GM23338 (cell line): ENCODE measurements at regions not wholly inside any gene's neighbourhood (a gene's known extent, or its start where the extent isn't known, plus 50 kb on each side); places are given as distances from the start of the nearest gene placed in this dataset.

Experiments
- ATAC-seq: fragments of 200-7000 bp; cut with Tn5 transposase; 3 replicates; pipeline ENCODE4 v1.9.1; 2020
- DNase-seq: peaks from one replicate; pipeline ENCODE4 v3.0.0-alpha.2; 2015; ENCODE audit warnings: low spot score
- H2AFZ ChIP-seq: fragments of 200-600 bp; sonication (generic); 2 replicates; pipeline ENCODE4 v1.8.0; 2016; ENCODE audit warnings: antibody characterized with exemption, mild to moderate bottlenecking, moderate library complexity
- H3F3A ChIP-seq: fragments of 200-600 bp; sonication (generic); replicated peaks from 2 replicates; pipeline ENCODE4 v1.8.0; 2017; ENCODE audit warnings: antibody characterized with exemption, mixed run types, low read depth
- H3K27ac ChIP-seq: fragments of 200-600 bp; sonication (generic); 2 replicates; pipeline ENCODE4 v1.6.1; 2016; ENCODE audit warnings: low read depth
- H3K27me3 ChIP-seq: fragments of 200-600 bp; sonication (generic); 2 replicates; pipeline ENCODE4 v1.8.0; 2016; ENCODE audit warnings: mild to moderate bottlenecking, mixed run types, moderate library complexity; ENCODE audit not compliant: insufficient read depth
- H3K36me3 ChIP-seq: fragments of 200-600 bp; sonication (generic); 2 replicates; pipeline ENCODE4 v1.8.0; 2016; ENCODE audit warnings: mild to moderate bottlenecking; ENCODE audit not compliant: insufficient read depth
- H3K4me1 ChIP-seq: fragments of 200-600 bp; sonication (generic); 2 replicates; pipeline ENCODE4 v1.8.0; 2016; ENCODE audit warnings: mild to moderate bottlenecking, moderate library complexity; ENCODE audit not compliant: insufficient read depth
- H3K4me2 ChIP-seq: fragments of 200-600 bp; sonication (generic); 2 replicates; pipeline ENCODE4 v1.7.1; 2017; ENCODE audit warnings: mixed run types
- H3K4me3 ChIP-seq: fragments of 200-600 bp; sonication (generic); 2 replicates; pipeline ENCODE4 v1.6.1; 2016; ENCODE audit warnings: mixed run types
- H3K79me2 ChIP-seq: fragments of 200-600 bp; sonication (generic); replicated peaks from 2 replicates; pipeline ENCODE4 v1.8.0; 2017; ENCODE audit warnings: mild to moderate bottlenecking; ENCODE audit not compliant: insufficient read depth
- H3K9me2 ChIP-seq: fragments of 200-600 bp; sonication (generic); 2 replicates; pipeline ENCODE4 v1.8.0; 2017; ENCODE audit not compliant: insufficient read depth
- H4K20me1 ChIP-seq: fragments of 200-600 bp; sonication (generic); replicated peaks from 2 replicates; pipeline ENCODE4 v1.8.0; 2017; ENCODE audit warnings: mild to moderate bottlenecking; ENCODE audit not compliant: insufficient read depth
- H3K27ac Mint-ChIP-seq: 2 replicates; pipeline ENCODE4 v1.8.0; 2020; ENCODE audit warnings: inconsistent platforms, mild to moderate bottlenecking, moderate library complexity, mixed read lengths
- H3K27me3 Mint-ChIP-seq: 3 replicates; pipeline ENCODE4 v1.8.0; 2022; ENCODE audit warnings: low read depth, mild to moderate bottlenecking, moderate library complexity, mixed read lengths, inconsistent platforms; ENCODE audit not compliant: insufficient read depth, poor library complexity
- H3K36me3 Mint-ChIP-seq: 3 replicates; pipeline ENCODE4 v1.8.0; 2021; ENCODE audit warnings: low read depth, mild to moderate bottlenecking, inconsistent platforms, moderate library complexity, mixed read lengths
- H3K4me1 Mint-ChIP-seq: 3 replicates; pipeline ENCODE4 v1.8.0; 2020; ENCODE audit warnings: mild to moderate bottlenecking, inconsistent platforms, mixed read lengths
- H3K4me3 Mint-ChIP-seq: 3 replicates; pipeline ENCODE4 v1.8.0; 2021; ENCODE audit warnings: moderate library complexity, mild to moderate bottlenecking, inconsistent platforms, mixed read lengths
- H3K9me3 Mint-ChIP-seq: 3 replicates; pipeline ENCODE4 v1.8.0; 2020; ENCODE audit warnings: moderate library complexity, mild to moderate bottlenecking, inconsistent platforms, mixed read lengths
- CREB1 ChIP-seq: fragments of 250-450 bp; sonication (Bioruptor Pico); IDR thresholded peaks from 2 replicates; pipeline ENCODE4 v1.5.0; 2020; ENCODE audit warnings: low read depth, mild to moderate bottlenecking, moderate library complexity
- EZH2 ChIP-seq: fragments of 200-600 bp; sonication (generic); IDR thresholded peaks from one replicate; pipeline ENCODE4 v1.8.0; 2017; ENCODE audit warnings: antibody characterized with exemption, mild to moderate bottlenecking, low read depth; ENCODE audit not compliant: unreplicated experiment
- EZH2phosphoT487 ChIP-seq: fragments of 200-600 bp; sonication (generic); IDR thresholded peaks from one replicate; pipeline ENCODE4 v1.8.1; 2018; ENCODE audit warnings: antibody characterized with exemption; ENCODE audit not compliant: unreplicated experiment
- JUNB ChIP-seq: IDR thresholded peaks from one replicate; pipeline ENCODE4 v1.6.1; 2016; ENCODE audit warnings: antibody characterized with exemption; ENCODE audit not compliant: unreplicated experiment
- NANOG ChIP-seq: IDR thresholded peaks from 2 replicates; pipeline ENCODE4 v1.6.1; 2016; ENCODE audit warnings: antibody characterized with exemption, borderline replicate concordance
- POLR2AphosphoS5 ChIP-seq: IDR thresholded peaks from 2 replicates; pipeline ENCODE4 v1.6.1; 2016; ENCODE audit warnings: antibody characterized with exemption, low read depth
- STAT1 ChIP-seq: IDR thresholded peaks from one replicate; pipeline ENCODE4 v1.6.1; 2016; ENCODE audit warnings: antibody characterized with exemption; ENCODE audit not compliant: unreplicated experiment
- ZNF114 ChIP-seq: fragments of 250-450 bp; sonication (Bioruptor Pico); IDR thresholded peaks from 2 replicates; pipeline ENCODE4 v1.5.0; 2020; ENCODE audit warnings: mild to moderate bottlenecking, moderate library complexity
- ZNF331 ChIP-seq: fragments of 250-450 bp; sonication (Bioruptor Pico); IDR thresholded peaks from 2 replicates; pipeline ENCODE4 v1.5.0; 2020; ENCODE audit warnings: low read depth, mild to moderate bottlenecking, moderate library complexity
- TF ChIP-seq, protein P1 (sequence below): fragments of 250-450 bp; sonication (Bioruptor Pico); IDR thresholded peaks from 2 replicates; pipeline ENCODE4 v1.5.0; 2020; ENCODE audit warnings: mild to moderate bottlenecking, moderate library complexity

DNA sequence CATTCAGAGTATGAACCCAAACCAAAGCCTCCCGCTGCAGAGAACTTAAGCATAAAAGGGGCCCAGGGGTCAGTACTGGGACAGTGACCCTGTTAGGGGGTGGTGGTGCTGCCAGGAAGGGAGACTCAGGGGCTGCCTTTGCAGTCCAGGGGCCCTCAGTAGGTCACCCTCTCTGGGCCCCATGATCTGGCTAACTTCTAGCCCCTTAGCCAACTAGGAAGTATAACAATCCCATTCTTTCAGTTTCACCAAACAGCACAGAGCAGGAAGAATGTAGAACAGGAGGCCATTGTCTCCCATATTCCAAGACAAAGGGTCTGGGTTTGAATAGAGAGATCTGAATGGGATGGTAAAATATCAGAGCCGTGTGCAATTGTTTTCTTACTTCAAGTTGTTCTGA is 378.6 kb upstream of the C16orf82 start:
- H3K9me2 ChIP-seq: no peaks in the 10 kb centered on the region
- H3K27me3 Mint-ChIP-seq: peaks cover 6% of the 10 kb centered on the region

More for the DNA sequence above, 378.6 kb upstream of the C16orf82 start:
- ATAC-seq (no peak), DNase-seq (no peak)
- Histone ChIP-seq H3K36me3 (no peaks in the 10 kb centered on the region; the same call in 1 of the 2 replicates), H3K4me1 (no peaks in the 10 kb centered on the region), H3K4me3 (no peak overlapping the region), H3K27ac (no peak overlapping the region), H3K79me2 (no peaks in the 10 kb centered on the region), H4K20me1 (no peaks in the 10 kb centered on the region), H3K27me3 (no peaks in the 10 kb centered on the region), H2AFZ (no peak overlapping the region), H3K4me2 (no peak overlapping the region), H3F3A (no peaks in the 10 kb centered on the region)
- Mint-ChIP-seq H3K36me3 (peaks cover 8% of the 10 kb centered on the region), H3K4me3 (no peak overlapping the region), H3K4me1 (peaks cover 4% of the 10 kb centered on the region; the same call in 1 of the 3 replicates), H3K27ac (no peak overlapping the region), H3K9me3 (peaks cover 75% of the 10 kb centered on the region)
- TF ChIP-seq STAT1 (no peak), POLR2AphosphoS5 (no peak), ZNF114 (CRISPR knock-in tag) (no peak), NANOG (no peak), EZH2 (no peak), ZNF331 (CRISPR knock-in tag) (no peak), EZH2phosphoT487 (no peak), CREB1 (CRISPR knock-in tag) (no peak), JUNB (no peak)
- TF ChIP-seq, protein P1, sequence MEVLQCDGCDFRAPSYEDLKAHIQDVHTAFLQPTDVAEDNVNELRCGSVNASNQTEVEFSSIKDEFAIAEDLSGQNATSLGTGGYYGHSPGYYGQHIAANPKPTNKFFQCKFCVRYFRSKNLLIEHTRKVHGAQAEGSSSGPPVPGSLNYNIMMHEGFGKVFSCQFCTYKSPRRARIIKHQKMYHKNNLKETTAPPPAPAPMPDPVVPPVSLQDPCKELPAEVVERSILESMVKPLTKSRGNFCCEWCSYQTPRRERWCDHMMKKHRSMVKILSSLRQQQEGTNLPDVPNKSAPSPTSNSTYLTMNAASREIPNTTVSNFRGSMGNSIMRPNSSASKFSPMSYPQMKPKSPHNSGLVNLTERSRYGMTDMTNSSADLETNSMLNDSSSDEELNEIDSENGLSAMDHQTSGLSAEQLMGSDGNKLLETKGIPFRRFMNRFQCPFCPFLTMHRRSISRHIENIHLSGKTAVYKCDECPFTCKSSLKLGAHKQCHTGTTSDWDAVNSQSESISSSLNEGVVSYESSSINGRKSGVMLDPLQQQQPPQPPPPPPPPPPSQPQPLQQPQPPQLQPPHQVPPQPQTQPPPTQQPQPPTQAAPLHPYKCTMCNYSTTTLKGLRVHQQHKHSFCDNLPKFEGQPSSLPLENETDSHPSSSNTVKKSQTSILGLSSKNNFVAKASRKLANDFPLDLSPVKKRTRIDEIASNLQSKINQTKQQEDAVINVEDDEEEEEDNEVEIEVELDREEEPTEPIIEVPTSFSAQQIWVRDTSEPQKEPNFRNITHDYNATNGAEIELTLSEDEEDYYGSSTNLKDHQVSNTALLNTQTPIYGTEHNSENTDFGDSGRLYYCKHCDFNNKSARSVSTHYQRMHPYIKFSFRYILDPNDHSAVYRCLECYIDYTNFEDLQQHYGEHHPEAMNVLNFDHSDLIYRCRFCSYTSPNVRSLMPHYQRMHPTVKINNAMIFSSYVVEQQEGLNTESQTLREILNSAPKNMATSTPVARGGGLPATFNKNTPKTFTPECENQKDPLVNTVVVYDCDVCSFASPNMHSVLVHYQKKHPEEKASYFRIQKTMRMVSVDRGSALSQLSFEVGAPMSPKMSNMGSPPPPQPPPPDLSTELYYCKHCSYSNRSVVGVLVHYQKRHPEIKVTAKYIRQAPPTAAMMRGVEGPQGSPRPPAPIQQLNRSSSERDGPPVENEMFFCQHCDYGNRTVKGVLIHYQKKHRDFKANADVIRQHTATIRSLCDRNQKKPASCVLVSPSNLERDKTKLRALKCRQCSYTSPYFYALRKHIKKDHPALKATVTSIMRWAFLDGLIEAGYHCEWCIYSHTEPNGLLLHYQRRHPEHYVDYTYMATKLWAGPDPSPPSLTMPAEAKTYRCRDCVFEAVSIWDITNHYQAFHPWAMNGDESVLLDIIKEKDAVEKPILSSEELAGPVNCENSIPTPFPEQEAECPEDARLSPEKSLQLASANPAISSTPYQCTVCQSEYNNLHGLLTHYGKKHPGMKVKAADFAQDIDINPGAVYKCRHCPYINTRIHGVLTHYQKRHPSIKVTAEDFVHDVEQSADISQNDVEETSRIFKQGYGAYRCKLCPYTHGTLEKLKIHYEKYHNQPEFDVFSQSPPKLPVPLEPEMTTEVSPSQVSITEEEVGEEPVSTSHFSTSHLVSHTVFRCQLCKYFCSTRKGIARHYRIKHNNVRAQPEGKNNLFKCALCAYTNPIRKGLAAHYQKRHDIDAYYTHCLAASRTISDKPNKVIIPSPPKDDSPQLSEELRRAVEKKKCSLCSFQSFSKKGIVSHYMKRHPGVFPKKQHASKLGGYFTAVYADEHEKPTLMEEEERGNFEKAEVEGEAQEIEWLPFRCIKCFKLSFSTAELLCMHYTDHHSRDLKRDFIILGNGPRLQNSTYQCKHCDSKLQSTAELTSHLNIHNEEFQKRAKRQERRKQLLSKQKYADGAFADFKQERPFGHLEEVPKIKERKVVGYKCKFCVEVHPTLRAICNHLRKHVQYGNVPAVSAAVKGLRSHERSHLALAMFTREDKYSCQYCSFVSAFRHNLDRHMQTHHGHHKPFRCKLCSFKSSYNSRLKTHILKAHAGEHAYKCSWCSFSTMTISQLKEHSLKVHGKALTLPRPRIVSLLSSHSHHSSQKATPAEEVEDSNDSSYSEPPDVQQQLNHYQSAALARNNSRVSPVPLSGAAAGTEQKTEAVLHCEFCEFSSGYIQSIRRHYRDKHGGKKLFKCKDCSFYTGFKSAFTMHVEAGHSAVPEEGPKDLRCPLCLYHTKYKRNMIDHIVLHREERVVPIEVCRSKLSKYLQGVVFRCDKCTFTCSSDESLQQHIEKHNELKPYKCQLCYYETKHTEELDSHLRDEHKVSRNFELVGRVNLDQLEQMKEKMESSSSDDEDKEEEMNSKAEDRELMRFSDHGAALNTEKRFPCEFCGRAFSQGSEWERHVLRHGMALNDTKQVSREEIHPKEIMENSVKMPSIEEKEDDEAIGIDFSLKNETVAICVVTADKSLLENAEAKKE: no peak
